ENCODE measurements at regions not wholly inside any gene's neighbourhood (a gene's known extent, or its start where the extent isn't known, plus 50 kb on each side); places are given as distances from the start of the nearest gene placed in this dataset.

- no peak for FAIRE-seq
Measured at GRCh38 chr5:147037515-147038205, 159.1 kb upstream of the PPP2R2B start.

DNA sequence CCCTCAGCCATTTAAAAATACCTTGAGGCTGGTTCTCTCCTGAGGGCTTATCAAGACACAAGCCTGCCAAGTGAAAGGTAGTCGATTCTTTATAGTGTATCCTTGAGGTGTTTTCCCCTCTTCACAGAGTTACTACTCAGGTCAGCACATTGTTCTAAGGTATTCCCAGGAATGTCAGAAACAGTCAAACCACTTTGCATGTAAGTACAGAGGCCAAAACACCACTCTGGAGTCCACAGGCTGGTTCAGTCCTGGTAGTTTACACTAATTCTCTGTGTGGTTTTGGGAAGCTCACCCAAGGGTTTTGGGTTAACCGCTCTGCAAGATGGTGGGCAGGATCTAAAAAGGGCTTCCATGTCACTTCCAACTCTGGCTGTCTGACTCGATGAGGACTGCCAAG lies 162.3 kb upstream of the PPP2R2B start:
- FAIRE-seq: no peak

GRCh38 chr5:147044572-147045273 lies 166.2 kb upstream of the PPP2R2B start:
- no peak for FAIRE-seq

DNA sequence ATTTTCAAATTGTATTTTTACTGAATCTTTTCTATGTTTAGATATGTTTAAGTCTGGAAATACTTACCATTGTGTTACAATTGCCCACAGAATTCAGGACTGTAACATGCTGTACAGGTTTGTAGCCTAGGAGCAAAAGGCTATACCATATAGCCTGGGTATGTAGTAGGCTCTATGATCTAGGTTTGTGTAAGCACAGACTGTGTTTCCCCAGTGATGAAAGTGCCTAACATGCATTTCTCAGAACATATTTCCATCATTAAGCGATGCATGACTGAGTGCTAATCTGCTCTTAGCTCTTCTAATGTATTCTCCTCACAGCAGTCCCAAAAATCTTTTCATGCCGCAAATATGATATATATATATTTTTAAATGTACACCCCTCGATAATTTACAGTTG lies 166.7 kb upstream of the PPP2R2B start:
- FAIRE-seq: no peak

DNA sequence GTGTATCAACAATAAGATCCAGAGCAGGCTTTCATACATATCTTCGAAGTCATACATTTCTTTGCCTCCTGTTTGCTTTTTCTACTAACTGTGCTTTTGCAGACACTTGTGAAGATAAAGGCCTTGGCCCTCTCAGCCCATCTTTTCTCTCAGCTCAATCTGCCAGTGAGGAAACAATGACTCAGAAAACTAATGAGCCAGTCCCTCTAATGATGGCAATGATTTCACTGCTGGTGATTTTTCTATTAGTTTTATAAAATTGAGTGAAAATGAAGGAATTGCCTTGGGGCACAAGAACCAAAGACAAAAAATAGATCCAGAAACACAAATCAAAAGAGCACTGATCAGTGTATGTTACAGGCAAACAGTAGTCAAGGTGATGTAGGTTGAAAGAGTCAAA lies 167.7 kb upstream of the PPP2R2B start:
- FAIRE-seq: no peak

DNA sequence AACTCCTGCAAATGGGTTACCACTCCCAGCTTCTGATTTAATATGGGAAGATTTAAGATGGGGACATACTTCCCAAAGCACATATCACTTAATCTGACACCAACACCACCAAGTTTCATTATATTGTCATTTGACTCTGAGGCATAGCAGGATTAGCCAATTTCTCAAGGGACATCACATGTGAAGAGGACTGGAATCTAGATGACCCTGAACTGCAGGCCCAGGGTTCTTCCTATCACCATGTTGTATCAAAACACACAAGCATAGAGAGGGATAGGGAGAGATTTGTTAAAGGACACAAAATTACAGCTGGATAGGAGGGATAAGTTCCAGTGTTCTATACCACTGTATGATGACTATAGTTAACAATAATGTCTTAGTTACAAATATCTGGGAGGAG lies 168.3 kb upstream of the PPP2R2B start:
- FAIRE-seq: no peak

GRCh38 chr5:147049764-147050163 lies 171.2 kb upstream of the PPP2R2B start:
- no peak for FAIRE-seq

GRCh38 chr5:147050172-147050571 lies 171.6 kb upstream of the PPP2R2B start:
- FAIRE-seq: no peak

DNA sequence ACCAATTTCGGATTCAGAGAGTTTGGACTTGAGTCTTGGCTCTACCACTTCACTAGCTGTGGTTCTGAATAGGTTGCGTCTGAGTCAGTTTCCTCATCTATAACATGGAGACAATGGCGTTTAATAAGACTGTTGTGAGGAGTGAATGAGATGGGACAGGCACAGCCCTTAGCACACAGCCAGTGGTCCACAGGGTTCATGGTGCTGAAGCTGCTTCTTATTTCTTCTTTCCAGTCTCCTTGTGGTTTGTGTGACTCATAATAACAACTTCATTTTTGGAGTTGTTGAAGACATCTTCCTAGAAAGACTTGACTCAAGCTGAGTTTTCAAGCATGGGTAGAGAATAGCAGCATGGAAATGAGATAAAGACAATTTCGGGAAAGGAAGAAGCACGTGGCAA lies 172.6 kb upstream of the PPP2R2B start:
- no peak for FAIRE-seq

DNA sequence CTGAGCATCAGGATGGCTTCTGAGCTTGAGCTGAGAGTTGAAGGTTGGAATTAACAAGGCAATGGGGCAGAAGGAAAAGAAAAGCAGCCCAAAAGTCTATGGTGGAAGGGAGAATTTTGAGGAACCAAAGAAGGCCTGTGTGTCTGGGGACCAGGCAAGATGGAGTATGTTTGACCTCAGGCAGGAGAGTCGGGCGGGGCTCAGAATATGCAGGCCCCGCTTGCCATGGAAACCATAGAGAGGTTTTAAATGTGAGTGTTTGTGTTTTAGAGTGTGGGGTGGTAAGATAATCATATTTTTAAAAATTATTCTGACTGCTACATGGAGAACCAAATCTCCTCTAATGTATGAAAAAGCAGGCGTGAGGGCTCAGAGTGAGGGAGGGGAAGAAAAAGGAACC lies 174.0 kb upstream of the PPP2R2B start:
- FAIRE-seq: no peak

DNA sequence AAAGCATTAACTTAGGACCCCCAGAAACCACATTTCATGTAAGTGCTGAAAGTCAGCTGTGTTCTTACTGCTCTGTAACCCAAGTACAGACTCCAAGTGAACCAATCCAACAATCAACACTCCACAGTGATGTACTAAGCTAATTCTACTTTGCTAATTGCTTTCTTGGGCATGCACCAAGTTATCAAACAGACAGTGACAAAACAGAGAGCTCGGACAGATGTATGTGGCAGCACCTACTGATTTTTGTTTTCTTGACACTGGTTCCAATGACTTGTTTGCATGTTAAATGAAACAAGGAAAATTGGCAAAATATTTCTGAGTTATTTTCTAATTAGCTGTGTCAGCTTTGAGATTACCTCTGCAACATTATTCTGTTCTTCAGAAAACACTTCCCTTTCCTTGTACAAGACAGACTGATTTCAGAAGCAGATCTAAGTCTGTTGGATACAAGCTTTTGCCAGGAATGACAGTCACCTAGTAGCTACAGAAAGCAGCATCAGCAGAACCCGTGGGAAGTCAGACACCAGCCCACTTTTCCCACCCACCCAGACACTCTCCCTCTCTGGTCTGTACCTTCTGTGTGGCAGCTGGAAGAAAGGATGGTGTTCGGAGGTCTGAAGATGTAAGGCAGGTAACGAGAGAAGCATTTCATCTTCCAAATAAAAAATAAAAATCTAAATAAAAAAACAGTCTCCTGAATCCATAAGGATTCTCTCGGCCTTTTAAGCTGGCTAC lies 176.7 kb upstream of the PPP2R2B start:
- FAIRE-seq: no peak

DNA sequence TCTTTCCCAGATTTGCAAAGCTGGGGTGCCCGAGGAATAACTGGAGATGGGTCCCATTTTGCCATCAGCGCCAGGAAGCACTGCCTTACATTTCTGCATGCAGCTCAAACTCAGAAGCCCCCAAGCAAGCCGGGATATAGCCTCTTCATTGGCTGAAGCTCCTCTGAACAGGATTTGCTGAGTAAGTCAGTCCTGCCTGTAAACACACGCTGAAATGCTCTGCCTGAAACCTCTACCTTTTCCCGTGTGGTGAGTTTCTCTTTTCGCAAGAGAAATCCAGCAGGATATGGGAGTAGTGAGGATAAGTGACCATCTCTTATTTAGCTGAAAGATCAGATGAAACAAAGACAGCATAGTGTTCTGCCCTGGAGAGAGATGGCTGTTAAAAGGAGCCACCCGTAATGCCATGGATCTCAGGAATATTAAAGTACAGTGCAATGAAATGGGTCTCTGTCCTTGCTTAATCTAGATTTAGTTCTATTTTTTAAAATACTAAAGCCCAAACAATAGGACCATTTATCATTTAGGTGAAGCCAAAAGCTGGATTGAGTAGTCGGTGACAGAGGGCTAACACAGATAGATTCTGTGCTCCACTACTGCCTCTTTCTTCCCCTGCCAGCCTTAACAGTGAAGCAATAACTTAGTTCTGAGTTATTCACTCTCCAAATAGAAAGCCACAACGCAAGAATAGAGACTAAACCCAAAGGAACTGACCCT lies 177.5 kb upstream of the PPP2R2B start:
- FAIRE-seq: no peak

DNA sequence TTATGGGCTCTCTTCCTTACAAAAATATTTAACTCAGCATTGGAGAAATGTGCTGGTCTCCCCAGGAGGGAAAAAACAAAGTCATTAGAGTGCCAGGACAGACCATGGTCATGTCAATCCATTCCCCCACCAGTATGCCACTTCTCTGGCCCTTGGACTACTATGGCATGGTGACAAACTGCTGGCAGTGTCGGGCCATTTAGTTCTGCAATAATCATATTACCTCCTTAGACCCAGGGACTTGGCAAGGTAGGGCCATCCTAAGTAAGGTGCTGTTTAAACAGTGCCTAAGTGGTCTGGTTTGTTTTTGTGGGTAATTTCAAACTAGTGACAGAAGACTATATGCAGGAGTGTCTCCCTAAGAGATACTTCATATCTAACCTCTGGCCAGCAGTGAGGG lies 177.8 kb upstream of the STK32A start:
- no peak for FAIRE-seq

GRCh38 chr5:147061431-147061830 lies 173.4 kb upstream of the STK32A start:
- FAIRE-seq: no peak

DNA sequence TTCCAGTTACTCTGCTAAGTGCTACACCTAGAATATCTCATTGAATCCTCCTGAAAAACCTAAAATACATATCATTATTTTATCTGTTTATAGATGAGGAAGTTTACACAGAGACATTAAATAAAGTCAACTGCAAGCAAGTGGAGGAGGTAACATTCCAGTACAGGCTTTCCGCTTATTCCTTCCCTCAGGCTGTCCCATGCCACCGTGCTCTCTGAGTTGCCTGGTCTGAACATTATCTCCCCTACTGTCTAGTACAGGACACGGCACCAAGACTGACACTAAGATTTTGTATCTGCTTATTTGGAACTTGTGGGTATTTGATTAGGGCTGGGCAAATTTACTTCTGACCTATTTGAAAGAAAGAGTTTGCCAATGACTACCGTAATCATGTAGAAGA lies 172.4 kb upstream of the STK32A start:
- no peak for FAIRE-seq

DNA sequence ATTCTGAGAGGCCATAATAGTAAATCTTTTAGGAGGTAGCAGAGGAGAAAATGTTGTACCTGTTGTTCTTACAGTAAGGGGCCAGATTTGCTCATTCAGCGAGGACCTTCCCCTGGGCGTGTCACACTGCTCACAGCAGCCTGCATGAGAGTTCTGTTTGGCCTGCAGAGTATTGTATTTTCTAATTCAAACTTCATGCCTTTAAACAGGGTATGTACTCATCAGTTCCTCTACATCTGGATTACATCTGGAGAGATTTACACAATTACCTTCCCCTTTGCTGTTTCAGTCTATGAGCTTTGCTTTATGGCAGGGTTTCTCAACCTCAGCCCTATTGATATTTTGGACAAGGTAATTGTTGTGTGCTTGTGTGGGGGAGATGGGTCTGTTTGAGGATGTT lies 170.9 kb upstream of the STK32A start:
- no peak for FAIRE-seq

DNA sequence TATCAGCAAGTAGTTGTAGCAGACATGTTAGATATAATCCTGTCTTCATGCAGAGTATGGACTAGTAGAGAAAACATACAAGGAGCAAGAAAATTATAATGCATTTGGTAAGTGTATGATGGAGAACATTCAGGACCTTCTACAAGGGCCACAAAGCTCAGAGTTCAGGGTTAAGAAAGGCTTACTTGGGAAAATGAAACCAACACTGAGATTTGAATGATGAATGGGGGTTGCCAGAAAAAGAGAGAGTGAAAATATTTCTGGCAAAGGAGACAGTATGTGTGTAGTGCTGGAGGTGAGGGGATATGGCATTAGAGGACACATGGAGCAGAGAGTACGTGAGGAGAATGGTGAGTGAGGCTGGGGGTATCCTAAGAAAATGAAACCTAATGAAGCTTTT lies 169.8 kb upstream of the STK32A start:
- no peak for FAIRE-seq

DNA sequence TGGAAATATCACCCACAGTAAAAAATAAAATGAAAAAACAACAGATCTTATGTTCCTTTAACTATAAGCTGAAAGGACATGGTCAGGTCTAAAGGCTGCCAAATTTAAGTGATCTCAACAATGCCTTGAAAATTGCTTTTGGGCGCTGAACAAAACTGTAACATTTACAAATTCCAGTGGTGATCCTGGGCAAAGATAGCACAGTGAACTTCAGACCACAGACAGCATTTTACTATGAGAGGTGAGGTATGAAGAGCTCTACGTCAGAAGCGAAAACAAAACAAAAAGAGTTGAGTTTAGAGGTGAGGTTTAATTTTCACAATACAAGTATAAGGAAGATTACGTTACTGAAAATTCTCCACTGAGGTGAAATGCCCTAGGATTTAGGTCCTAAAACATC lies 165.8 kb upstream of the STK32A start:
- no peak for FAIRE-seq

GRCh38 chr5:147072622-147073021 lies 162.2 kb upstream of the STK32A start:
- FAIRE-seq: no peak

DNA sequence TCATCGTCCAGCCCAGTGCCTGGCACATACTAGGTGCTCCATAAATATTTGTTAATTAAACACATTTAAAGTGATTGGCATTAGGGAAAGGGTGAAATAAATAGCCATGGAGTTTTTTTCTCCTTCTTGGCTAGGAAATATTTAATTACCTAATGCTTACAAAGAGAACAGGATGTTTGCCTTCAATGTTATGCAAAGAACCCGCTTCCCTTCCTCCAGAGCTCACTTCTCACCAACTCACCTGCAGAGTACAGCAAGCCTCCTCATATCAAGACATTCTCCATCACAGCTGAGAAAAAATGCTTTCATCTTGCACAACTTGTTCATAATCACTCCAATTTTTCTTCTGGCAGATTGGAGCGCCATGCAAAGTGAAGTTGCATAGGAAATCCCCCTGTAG lies 161.7 kb upstream of the STK32A start:
- no peak for FAIRE-seq

DNA sequence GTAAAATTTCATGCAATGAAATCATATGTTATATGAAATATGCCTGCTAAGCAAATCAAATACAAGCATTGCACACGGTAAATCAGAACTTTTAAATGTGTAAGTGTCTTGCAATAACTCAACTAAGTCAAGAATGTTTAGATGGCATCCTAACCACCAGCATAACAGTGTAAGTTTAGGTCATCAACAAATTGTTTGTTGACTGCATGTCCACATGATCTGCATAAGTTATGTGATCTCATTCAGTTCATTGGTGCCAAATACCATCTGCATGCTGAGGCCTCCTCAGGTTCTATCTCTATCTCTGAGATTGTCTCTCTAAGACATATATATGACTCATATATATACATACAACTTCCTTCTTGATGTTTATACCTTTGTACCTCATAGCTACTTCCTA lies 159.6 kb upstream of the STK32A start:
- no peak for FAIRE-seq

GRCh38 chr5:147080391-147080790 lies 154.4 kb upstream of the STK32A start:
- FAIRE-seq: no peak

GRCh38 chr5:147081311-147081764 lies 153.5 kb upstream of the STK32A start:
- FAIRE-seq: no peak
